AG09319 (cell line): ENCODE measurements at regions not wholly inside any gene's neighbourhood (a gene's known extent, or its start where the extent isn't known, plus 50 kb on each side); places are given as distances from the start of the nearest gene placed in this dataset.

Experiments used
- DNase-seq: peaks from one replicate; pipeline ENCODE4 v3.0.0-alpha.2; 2010; ENCODE audit warnings: low read depth; ENCODE audit errors: extremely low read depth
- CTCF ChIP-seq: IDR thresholded peaks from 2 replicates; pipeline ENCODE4 v1.5.1; 2011; ENCODE audit warnings: low read depth, mild to moderate bottlenecking, inconsistent platforms, low read length, moderate library complexity

GRCh38 chr3:18126772-18127171 lies 298.4 kb downstream of the SATB1 start:
- no peak for DNase-seq
- TF ChIP-seq CTCF: no peak

DNA sequence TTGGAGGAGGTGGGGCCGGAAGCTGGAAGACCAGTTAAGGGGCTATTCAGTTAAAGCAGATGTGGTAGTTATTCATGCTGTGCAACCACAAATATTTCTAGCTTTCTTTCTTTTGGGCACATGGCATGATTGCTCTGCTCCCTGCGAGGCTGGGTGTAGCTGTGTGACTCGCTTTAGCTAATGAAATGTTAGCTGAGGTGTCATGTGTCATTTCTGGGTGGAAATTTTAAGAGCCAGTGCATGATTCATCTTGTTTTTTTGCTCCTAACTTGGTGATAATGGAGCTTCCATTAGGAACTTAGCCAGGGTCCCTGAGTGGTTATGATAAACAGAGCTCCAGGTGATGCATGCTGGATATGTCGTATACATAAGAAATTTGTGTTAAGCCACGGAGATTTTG lies 300.6 kb downstream of the SATB1 start:
- no peak for TF ChIP-seq CTCF
- DNase-seq: peak; percentile 15

GRCh38 chr3:18122264-18122663 lies 302.9 kb downstream of the SATB1 start:
- no peak for TF ChIP-seq CTCF
- no peak for DNase-seq

DNA sequence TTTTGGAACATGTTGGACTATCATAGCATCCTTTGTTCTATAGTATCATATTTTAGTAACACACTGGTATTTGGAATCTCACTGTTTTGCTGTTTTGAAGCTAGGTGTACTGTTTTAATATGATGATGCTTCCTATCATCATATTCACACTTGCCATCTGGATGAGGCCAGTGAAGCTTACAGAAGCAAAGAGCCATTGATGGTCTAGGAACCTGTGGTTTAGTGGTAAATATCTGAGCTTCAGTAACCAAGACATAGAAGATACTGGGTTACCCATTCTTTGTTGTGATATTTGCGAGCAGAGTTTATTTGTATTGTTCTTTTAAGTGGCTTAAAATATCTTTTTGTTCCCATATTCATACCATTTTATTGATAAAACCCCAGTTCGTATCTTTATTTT lies 304.1 kb downstream of the SATB1 start:
- no peak for DNase-seq
- TF ChIP-seq CTCF: no peak

DNA sequence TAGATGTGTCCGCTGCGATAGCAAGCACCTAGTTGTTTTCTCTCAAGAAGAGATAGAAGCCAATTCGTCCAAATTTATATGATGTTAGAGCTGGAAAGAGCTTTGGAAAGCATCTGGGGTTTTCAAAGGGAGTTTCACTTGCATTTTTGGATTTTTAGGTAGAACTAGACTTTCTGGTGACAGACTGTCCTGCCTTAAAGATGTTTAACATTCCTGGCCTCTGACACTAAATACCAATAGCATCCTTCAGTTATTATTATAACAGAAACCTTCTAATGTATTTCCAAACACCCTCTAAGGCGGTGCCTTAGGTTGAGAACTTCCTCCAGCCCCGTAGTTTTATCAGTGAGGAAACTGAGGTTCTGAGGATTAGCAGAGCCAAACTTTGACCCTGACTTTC lies 305.3 kb downstream of the SATB1 start:
- no peak for TF ChIP-seq CTCF
- DNase-seq: no peak

- no peak for DNase-seq
- TF ChIP-seq CTCF: no peak
Observed at GRCh38 chr3:18114894-18115293, 310.2 kb downstream of the SATB1 start.

GRCh38 chr3:18113417-18113816 lies 311.7 kb downstream of the SATB1 start:
- DNase-seq: no peak
- TF ChIP-seq CTCF: no peak
